ENCODE measurements at regions not wholly inside any gene's neighbourhood (a gene's known extent, or its start where the extent isn't known, plus 50 kb on each side); places are given as distances from the start of the nearest gene placed in this dataset.
"Not testable (repeated sequence)": the region's sequence is repeated elsewhere in the genome, so short reads cannot be mapped to it uniquely, and the experiment has no call there.

- H3K36me3 ChIP-seq (ENCODE audit: low read depth): no peaks in the 10 kb centered on the region
- no peaks in the 10 kb centered on the region for H3K27me3 ChIP-seq (ENCODE audit: insufficient read depth, poor library complexity, severe bottlenecking)
- H3K4me1 ChIP-seq (ENCODE audit: insufficient read depth, poor library complexity, severe bottlenecking): peaks cover 5% of the 10 kb centered on the region
- H3K27ac ChIP-seq (ENCODE audit: poor library complexity, severe bottlenecking): peak overlapping the region; percentile 48
- TF ChIP-seq, protein P1, sequence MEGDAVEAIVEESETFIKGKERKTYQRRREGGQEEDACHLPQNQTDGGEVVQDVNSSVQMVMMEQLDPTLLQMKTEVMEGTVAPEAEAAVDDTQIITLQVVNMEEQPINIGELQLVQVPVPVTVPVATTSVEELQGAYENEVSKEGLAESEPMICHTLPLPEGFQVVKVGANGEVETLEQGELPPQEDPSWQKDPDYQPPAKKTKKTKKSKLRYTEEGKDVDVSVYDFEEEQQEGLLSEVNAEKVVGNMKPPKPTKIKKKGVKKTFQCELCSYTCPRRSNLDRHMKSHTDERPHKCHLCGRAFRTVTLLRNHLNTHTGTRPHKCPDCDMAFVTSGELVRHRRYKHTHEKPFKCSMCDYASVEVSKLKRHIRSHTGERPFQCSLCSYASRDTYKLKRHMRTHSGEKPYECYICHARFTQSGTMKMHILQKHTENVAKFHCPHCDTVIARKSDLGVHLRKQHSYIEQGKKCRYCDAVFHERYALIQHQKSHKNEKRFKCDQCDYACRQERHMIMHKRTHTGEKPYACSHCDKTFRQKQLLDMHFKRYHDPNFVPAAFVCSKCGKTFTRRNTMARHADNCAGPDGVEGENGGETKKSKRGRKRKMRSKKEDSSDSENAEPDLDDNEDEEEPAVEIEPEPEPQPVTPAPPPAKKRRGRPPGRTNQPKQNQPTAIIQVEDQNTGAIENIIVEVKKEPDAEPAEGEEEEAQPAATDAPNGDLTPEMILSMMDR (IDR thresholded peaks at IDR 0.05; ENCODE audit: poor library complexity, severe bottlenecking): no peak
- H3K4me3 ChIP-seq (ENCODE audit: severe bottlenecking): no peak overlapping the region
- ATAC-seq (ENCODE audit: low read depth) (peak; percentile 93), DNase-seq (ENCODE audit: low spot score) (no peak)
- H3K9me3 ChIP-seq (ENCODE audit: severe bottlenecking): no peaks in the 10 kb centered on the region
Measured at GRCh38 chrX:138897621-138898492, 186.3 kb upstream of the FGF13 start.

DNA sequence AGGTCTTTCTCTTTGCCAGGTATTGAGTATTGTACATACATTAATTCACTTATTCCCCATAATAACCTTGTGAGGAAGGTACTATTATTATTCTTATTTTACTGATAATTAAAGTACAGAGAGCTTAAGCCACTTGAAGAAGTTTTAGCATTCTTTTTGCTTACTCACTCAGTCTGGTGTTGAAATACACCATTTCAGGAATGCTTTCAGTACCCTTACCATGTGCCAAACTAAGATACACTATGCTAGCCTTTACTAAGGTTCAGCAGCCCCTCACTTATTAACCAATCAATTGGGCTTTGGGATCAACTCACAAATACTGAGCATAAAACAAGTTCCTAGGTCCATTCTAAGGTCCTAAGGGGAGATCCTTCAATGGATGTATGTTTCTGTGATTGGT lies 179.0 kb upstream of the FGF13 start:
- ATAC-seq (ENCODE audit: low read depth): no peak
- H3K9me3 ChIP-seq (ENCODE audit: severe bottlenecking): no peaks in the 10 kb centered on the region
- DNase-seq (ENCODE audit: low spot score): no peak
- H3K27ac ChIP-seq (ENCODE audit: poor library complexity, severe bottlenecking): no peak overlapping the region
- no peaks in the 10 kb centered on the region for H3K27me3 ChIP-seq (ENCODE audit: insufficient read depth, poor library complexity, severe bottlenecking)
- H3K4me3 ChIP-seq (ENCODE audit: severe bottlenecking): no peak overlapping the region
- no peaks in the 10 kb centered on the region for H3K36me3 ChIP-seq (ENCODE audit: low read depth)
- TF ChIP-seq, protein P1 (IDR thresholded peaks at IDR 0.05; ENCODE audit: poor library complexity, severe bottlenecking): no peak
- H3K4me1 ChIP-seq (ENCODE audit: insufficient read depth, poor library complexity, severe bottlenecking): peaks cover 6% of the 10 kb centered on the region

DNA sequence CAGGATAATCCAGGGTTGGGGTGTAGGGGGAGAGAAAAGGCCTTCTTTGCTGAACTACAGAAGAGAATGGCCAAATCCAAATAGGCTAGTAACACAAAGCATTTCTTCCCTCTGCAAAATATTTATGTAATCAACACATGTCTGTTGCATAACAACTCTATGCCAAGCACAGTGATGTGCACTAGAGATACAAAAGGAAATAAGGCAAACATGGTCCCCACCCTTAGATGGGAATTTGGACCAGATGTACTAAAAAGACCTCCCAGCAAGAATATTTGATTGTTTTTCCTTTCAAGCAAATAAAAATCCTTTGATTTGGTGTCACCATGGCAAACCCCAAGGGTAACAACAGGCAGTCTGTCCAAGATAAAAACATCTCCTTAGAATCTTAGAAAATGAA lies 177.6 kb upstream of the FGF13 start:
- no peak overlapping the region for H3K4me3 ChIP-seq (ENCODE audit: severe bottlenecking)
- DNase-seq (ENCODE audit: low spot score) (no peak), ATAC-seq (ENCODE audit: low read depth) (no peak)
- H3K4me1 ChIP-seq (ENCODE audit: insufficient read depth, poor library complexity, severe bottlenecking): peaks cover 6% of the 10 kb centered on the region
- no peaks in the 10 kb centered on the region for H3K9me3 ChIP-seq (ENCODE audit: severe bottlenecking)
- H3K27ac ChIP-seq (ENCODE audit: poor library complexity, severe bottlenecking): no peak overlapping the region
- no peaks in the 10 kb centered on the region for H3K27me3 ChIP-seq (ENCODE audit: insufficient read depth, poor library complexity, severe bottlenecking)
- TF ChIP-seq, protein P1 (IDR thresholded peaks at IDR 0.05; ENCODE audit: poor library complexity, severe bottlenecking): no peak
- H3K36me3 ChIP-seq (ENCODE audit: low read depth): no peaks in the 10 kb centered on the region

GRCh38 chrX:138886769-138887168 lies 175.3 kb upstream of the FGF13 start:
- TF ChIP-seq, protein P1 (IDR thresholded peaks at IDR 0.05; ENCODE audit: poor library complexity, severe bottlenecking): no peak
- no peaks in the 10 kb centered on the region for H3K9me3 ChIP-seq (ENCODE audit: severe bottlenecking)
- H3K27me3 ChIP-seq (ENCODE audit: insufficient read depth, poor library complexity, severe bottlenecking): no peaks in the 10 kb centered on the region
- no peak for DNase-seq (ENCODE audit: low spot score)
- H3K27ac ChIP-seq (ENCODE audit: poor library complexity, severe bottlenecking): peak overlapping the region; percentile 32
- no peaks in the 10 kb centered on the region for H3K36me3 ChIP-seq (ENCODE audit: low read depth)
- peak; percentile 64 for ATAC-seq (ENCODE audit: low read depth)
- H3K4me1 ChIP-seq (ENCODE audit: insufficient read depth, poor library complexity, severe bottlenecking): peaks cover 6% of the 10 kb centered on the region
- H3K4me3 ChIP-seq (ENCODE audit: severe bottlenecking): no peak overlapping the region

DNA sequence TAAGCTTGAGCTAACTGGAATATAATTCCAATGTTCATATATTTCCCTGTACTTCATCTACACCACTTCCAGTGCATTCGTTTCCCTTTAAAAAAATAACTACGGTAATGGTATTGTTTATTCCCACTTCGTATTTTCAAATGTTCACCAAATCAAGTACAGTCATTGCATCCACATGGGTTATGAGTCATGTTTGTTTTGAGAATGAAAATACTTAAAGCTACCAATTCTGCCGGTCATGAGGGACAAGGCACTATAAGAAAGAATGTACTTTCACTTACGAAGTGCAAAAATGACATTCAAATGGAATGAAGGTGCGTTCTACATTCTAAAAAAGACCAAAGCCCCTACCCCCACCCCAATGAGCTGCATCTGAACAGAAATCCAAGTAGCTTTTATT lies 174.4 kb upstream of the FGF13 start:
- H3K27me3 ChIP-seq (ENCODE audit: insufficient read depth, poor library complexity, severe bottlenecking): no peaks in the 10 kb centered on the region
- TF ChIP-seq, protein P1 (IDR thresholded peaks at IDR 0.05; ENCODE audit: poor library complexity, severe bottlenecking): no peak
- H3K4me1 ChIP-seq (ENCODE audit: insufficient read depth, poor library complexity, severe bottlenecking): peaks cover 6% of the 10 kb centered on the region
- H3K9me3 ChIP-seq (ENCODE audit: severe bottlenecking): no peaks in the 10 kb centered on the region
- peak; percentile 59; the same call in 1 of the 3 replicates for ATAC-seq (ENCODE audit: low read depth)
- no peaks in the 10 kb centered on the region for H3K36me3 ChIP-seq (ENCODE audit: low read depth)
- peak overlapping the region; percentile 32 for H3K27ac ChIP-seq (ENCODE audit: poor library complexity, severe bottlenecking)
- H3K4me3 ChIP-seq (ENCODE audit: severe bottlenecking): no peak overlapping the region
- DNase-seq (ENCODE audit: low spot score): no peak

GRCh38 chrX:138880293-138880692 lies 168.8 kb upstream of the FGF13 start:
- not testable (repeated sequence) for H3K27ac ChIP-seq (ENCODE audit: poor library complexity, severe bottlenecking); H3K27me3 ChIP-seq (ENCODE audit: insufficient read depth, poor library complexity, severe bottlenecking); ATAC-seq (ENCODE audit: low read depth); H3K9me3 ChIP-seq (ENCODE audit: severe bottlenecking); H3K36me3 ChIP-seq (ENCODE audit: low read depth); DNase-seq (ENCODE audit: low spot score); H3K4me1 ChIP-seq (ENCODE audit: insufficient read depth, poor library complexity, severe bottlenecking); H3K4me3 ChIP-seq (ENCODE audit: severe bottlenecking)

All from RWPE2 (cell line).